HepG2 (cell line): ENCODE measurements at regions not wholly inside any gene's neighbourhood (a gene's known extent, or its start where the extent isn't known, plus 50 kb on each side); places are given as distances from the start of the nearest gene placed in this dataset.
"Not testable (repeated sequence)": the region's sequence is repeated elsewhere in the genome, so short reads cannot be mapped to it uniquely, and the experiment has no call there.

Experiments
- CTCF ChIP-seq: sonication (generic); formaldehyde crosslinking; IDR thresholded peaks from 2 replicates; pipeline ENCODE4 v1.5.0; 2020; ENCODE audit warnings: mild to moderate bottlenecking, missing genetic modification reagents, moderate library complexity
- ETV6 ChIP-seq: sonication (generic); formaldehyde crosslinking; conservative IDR thresholded peaks from 2 replicates; pipeline ENCODE4 v1.4.0; 2020; ENCODE audit warnings: missing genetic modification reagents
- FOXA1 ChIP-seq, 2 experiments: fragments of 450-650 bp in 1 of 2; sonication (generic) in 1 of 2; formaldehyde crosslinking in 1 of 2; IDR thresholded peaks; 2 replicates each; pipeline versions ENCODE4 v1.4.0 to v1.6.1; 2016 to 2020; ENCODE audit warnings: missing genetic modification reagents in 1 of 2
- FOXA3 ChIP-seq: IDR thresholded peaks from 2 replicates; pipeline ENCODE4 v1.6.1; 2016; ENCODE audit warnings: missing genetic modification reagents, missing compliant biosample characterization
- FOXK2 ChIP-seq: fragments of 450-650 bp; IDR thresholded peaks from 2 replicates; pipeline ENCODE4 v1.6.1; 2016
- NR2F2 ChIP-seq: IDR thresholded peaks from 2 replicates; pipeline ENCODE4 v1.6.1; 2012; ENCODE audit warnings: low read depth, inconsistent platforms, borderline replicate concordance
- TF ChIP-seq, protein P1 (sequence below): sonication (generic); formaldehyde crosslinking; IDR thresholded peaks from 2 replicates; pipeline ENCODE4 v1.4.0; 2020; ENCODE audit warnings: missing genetic modification reagents, borderline replicate concordance
- TF ChIP-seq, protein P2 (sequence below): sonication (generic); formaldehyde crosslinking; IDR thresholded peaks from 2 replicates; pipeline ENCODE4 v1.4.0; 2020; ENCODE audit warnings: low read depth, mild to moderate bottlenecking, missing genetic modification reagents

GRCh38 chr3:106360901-106361300, 492.1 kb upstream of the CBLB start:
- TF ChIP-seq FOXA1 (IDR thresholded peaks at IDR 0.05); FOXA1 (CRISPR knock-in tag; IDR thresholded peaks at IDR 0.05); FOXK2; ETV6 (CRISPR knock-in tag); NR2F2; FOXA3 (CRISPR knock-in tag); CTCF (CRISPR knock-in tag): not testable (repeated sequence)
- TF ChIP-seq, protein P1, sequence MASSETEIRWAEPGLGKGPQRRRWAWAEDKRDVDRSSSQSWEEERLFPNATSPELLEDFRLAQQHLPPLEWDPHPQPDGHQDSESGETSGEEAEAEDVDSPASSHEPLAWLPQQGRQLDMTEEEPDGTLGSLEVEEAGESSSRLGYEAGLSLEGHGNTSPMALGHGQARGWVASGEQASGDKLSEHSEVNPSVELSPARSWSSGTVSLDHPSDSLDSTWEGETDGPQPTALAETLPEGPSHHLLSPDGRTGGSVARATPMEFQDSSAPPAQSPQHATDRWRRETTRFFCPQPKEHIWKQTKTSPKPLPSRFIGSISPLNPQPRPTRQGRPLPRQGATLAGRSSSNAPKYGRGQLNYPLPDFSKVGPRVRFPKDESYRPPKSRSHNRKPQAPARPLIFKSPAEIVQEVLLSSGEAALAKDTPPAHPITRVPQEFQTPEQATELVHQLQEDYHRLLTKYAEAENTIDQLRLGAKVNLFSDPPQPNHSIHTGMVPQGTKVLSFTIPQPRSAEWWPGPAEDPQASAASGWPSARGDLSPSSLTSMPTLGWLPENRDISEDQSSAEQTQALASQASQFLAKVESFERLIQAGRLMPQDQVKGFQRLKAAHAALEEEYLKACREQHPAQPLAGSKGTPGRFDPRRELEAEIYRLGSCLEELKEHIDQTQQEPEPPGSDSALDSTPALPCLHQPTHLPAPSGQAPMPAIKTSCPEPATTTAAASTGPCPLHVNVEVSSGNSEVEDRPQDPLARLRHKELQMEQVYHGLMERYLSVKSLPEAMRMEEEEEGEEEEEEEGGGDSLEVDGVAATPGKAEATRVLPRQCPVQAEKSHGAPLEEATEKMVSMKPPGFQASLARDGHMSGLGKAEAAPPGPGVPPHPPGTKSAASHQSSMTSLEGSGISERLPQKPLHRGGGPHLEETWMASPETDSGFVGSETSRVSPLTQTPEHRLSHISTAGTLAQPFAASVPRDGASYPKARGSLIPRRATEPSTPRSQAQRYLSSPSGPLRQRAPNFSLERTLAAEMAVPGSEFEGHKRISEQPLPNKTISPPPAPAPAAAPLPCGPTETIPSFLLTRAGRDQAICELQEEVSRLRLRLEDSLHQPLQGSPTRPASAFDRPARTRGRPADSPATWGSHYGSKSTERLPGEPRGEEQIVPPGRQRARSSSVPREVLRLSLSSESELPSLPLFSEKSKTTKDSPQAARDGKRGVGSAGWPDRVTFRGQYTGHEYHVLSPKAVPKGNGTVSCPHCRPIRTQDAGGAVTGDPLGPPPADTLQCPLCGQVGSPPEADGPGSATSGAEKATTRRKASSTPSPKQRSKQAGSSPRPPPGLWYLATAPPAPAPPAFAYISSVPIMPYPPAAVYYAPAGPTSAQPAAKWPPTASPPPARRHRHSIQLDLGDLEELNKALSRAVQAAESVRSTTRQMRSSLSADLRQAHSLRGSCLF (CRISPR knock-in tag) = not testable (repeated sequence)
- TF ChIP-seq, protein P2, sequence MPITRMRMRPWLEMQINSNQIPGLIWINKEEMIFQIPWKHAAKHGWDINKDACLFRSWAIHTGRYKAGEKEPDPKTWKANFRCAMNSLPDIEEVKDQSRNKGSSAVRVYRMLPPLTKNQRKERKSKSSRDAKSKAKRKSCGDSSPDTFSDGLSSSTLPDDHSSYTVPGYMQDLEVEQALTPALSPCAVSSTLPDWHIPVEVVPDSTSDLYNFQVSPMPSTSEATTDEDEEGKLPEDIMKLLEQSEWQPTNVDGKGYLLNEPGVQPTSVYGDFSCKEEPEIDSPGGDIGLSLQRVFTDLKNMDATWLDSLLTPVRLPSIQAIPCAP (CRISPR knock-in tag) = not testable (repeated sequence)
